NCI-H187 (cell line): ENCODE measurements at regions not wholly inside any gene's neighbourhood (a gene's known extent, or its start where the extent isn't known, plus 50 kb on each side); places are given as distances from the start of the nearest gene placed in this dataset.

ENCODE experiments used
- DNase-seq, 2 experiments: peaks; one replicate each; lab custom pipeline; 2025; lab: John Stamatoyannopoulos, UW

DNA sequence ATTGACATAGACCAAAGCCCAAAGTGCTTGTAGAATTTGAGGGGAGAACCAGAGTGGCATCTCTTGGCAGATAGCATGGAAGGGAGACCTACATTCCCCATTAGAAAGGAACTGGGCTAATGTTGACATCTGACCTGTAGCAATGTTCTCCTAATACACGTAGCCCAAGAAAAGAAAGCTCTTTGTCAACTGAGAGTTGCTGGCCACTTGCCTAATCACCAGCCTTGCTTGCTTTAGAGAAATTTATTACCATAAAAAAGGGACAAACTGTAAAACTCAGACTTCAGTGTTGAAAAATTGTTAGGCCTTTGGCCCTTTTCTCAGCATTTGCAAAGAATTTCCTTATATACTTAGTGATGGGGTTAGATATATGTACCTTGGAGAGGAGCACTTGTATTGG, 777.5 kb downstream of the MAFB start:
- DNase-seq = no peak

DNA sequence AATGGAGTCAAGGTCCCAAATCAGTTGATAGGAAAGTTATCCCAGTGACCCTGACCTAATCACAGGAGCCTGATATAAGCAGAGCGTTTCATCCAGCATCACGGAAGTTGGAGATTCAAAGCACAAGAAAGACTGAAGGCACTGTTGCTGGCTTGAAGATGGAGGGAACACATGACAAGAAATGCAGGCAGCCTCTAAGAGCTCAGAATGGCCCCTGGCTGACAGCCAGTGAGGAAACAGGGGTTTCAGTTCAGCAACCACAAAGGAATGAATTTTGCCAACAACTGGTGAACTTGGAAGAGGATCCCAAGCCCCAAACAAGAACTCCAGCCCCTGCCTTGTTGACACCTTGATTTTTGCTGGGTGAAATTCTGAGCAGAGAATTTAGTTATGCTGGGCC, 778.5 kb downstream of the MAFB start:
- no peak for DNase-seq

DNA sequence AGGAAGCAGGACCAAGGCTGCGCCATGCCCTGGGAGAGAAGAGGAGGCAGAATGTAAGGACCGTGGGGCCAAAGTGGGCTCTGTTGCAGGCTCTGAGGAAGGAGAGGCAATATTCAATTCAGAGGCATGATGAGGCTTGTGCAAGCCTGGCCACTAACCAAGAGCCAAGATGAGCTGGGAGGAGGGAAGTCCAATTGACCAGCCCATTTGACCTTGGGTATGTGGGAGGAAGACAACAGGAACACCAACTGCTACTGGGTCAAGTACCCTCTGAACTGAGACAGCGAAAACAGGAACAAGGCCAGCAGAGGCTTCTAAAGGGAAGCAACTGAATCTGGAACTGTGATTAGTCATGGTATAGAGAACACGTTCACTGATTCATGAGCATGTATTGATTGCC, 779.6 kb downstream of the MAFB start:
- no peak for DNase-seq

- no peak for DNase-seq
Measured at GRCh38 chr20:39904476-39905112, 784.4 kb downstream of the MAFB start.

DNA sequence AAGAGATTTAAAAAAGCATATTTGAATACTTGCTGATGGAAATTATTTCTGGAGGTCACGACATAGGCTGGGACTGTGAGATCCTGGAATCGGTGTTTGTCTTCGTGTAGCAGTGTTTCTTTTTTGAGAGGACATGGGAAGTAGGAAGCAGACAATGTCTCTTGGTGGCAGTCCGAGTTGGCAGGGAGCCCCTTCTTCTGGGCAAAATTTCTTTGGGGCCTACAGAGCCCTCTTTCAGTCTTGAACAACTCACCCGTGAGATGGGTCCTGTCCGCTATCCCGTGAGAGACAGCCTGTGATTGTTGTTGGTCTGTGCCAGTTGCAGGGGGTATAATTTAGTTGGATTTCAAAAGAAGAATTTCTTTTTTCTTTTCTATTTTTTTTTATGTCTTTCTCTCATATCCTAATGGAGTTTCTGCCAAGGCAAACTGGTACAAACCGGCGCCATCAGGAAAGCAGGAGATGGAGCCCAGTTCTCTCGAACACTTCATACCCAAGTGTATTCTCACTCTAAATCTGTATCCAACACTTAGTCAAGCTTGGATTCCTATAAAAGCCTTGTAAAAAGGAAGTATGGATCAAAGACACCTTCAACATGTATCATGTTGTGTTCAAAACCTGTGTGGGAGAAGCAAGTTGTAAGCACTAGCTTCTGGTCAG, 785.1 kb downstream of the MAFB start:
- DNase-seq = no peak

DNA sequence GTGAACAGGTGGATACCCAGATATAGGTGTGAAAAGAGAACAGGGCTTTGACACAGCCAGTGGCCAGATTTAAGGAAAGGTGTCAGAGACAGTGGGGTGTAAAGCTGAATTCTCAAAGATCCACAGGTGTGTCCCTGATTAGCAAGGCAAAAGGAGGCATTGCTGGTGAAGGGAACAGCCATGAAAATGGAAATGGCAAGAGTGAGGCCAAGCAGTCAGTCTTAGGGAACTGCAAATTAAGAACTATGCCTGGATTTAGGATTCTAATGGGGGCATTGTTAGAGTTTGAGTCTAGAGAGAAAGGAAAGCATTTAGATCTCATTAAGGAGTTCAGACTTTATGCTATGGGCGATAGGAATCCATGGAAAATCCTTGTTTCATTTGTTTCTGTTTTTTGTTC, 789.2 kb downstream of the MAFB start:
- DNase-seq = no peak

DNA sequence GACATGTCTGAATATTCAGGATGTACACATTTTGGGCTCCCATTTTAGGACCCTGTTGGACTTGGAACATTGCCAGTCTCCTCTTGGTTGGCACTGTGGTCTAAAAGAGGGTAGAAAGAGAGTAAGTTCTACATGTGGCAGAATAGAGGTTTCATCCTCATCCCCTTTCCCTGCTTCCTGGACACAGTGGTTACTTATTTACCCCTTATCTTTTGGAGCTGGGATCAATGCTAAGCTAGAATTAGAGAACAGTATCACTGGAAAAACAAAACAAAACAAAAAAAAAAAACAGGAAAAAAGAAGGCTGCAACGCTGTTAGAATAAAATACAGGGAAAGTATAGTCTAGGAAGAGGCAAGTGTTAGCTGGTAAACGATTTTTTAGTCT, 790.6 kb downstream of the MAFB start:
- no peak for DNase-seq

GRCh38 chr20:39897781-39898466, 791.1 kb downstream of the MAFB start:
- no peak for DNase-seq

DNA sequence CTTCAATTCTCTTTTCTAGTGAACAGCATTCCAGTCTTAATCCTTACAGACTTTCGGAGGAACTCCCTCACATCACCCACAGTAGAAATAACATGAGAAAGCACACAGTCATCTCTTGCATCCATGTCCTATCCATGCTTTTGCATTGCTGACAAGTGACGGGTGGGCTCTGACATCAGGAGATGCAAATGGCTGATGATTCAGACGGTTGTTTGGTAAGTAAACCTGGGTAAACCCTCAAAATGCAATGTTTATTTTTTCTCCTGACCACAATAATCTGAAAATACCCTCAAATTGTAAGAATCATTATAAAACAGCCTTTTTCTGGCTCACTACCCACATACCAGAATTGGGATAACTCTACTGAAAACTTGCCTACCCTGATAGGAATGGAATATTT, 792.0 kb downstream of the MAFB start:
- no peak for DNase-seq

- DNase-seq = no peak
Measured at GRCh38 chr20:39894067-39894466, 795.0 kb downstream of the MAFB start.

- no peak for DNase-seq
Measured at GRCh38 chr20:39893003-39893685, 795.9 kb downstream of the MAFB start.

GRCh38 chr20:39890697-39891096, 798.3 kb downstream of the MAFB start:
- no peak for DNase-seq

DNA sequence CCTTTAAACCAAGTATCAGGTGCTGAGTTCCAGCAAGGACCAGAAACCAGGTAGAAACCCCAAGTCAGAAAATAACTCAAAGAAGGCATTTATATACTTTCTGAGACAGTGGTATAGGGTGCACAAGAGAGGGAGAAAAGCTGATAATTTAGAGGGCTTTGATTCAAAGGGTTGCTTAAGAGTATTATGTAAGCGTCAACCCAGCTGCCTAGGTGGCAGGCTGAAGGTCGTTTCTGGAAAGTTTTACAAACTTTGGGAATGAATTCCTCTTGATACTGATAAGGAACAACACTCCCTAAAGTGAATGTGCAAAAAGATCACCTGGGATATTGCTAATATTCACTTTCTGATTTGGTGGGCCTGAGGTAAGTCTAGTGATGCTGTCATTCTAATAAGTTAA, 800.7 kb downstream of the MAFB start:
- no peak for DNase-seq

DNA sequence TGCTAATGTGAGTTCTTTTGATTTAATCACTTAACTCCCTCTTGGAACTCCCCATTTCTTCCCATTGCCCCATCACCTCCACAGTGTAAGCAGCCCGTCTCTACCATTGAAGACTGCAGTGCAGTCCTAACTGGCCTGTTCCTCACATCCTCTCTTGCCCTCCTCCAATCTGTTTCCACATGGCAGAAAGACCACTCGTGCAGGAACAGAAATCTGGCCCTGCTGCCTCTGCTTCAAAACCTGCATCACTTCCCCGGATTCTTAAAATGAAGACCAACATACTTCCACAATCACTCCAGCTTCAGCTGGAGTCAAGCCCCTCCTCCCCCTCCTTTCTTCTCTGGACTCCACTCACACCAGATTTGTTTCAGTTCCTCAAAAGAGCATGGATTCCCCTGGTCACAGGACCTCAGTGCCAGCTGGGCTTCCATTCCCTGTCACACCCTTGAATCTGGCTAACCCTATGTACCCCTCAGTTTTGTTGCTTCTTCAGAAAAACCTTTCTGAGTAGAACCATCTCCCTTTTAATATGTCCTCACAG, 802.3 kb downstream of the MAFB start:
- DNase-seq = no peak

- no peak for DNase-seq
Measured at GRCh38 chr20:39885975-39886649, 802.9 kb downstream of the MAFB start.

- no peak for DNase-seq
Measured at GRCh38 chr20:39882806-39883205, 806.2 kb downstream of the MAFB start.

- DNase-seq = no peak
Measured at GRCh38 chr20:39880890-39881289, 808.1 kb downstream of the MAFB start.

DNA sequence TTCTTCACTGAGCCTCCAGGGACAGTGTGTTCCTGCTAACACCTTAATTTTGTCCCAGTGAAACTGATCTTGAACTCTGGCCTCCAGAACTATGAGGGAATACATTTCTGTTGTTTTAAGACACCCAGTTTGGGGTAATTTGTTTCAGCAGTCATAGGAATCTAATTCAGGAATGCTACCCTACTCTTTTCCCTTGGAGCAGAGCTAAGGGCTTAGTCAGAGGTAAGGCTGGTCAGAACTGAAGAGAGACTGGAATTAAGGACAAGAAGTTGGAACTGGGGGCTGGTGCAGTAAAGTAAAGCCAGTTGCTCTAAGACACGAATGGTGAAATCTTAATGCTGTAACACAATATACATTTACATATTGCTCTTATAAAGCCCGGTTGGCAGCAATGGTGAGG, 809.7 kb downstream of the MAFB start:
- no peak for DNase-seq

- no peak for DNase-seq
Measured at GRCh38 chr20:39878809-39879208, 810.2 kb downstream of the MAFB start.

DNA sequence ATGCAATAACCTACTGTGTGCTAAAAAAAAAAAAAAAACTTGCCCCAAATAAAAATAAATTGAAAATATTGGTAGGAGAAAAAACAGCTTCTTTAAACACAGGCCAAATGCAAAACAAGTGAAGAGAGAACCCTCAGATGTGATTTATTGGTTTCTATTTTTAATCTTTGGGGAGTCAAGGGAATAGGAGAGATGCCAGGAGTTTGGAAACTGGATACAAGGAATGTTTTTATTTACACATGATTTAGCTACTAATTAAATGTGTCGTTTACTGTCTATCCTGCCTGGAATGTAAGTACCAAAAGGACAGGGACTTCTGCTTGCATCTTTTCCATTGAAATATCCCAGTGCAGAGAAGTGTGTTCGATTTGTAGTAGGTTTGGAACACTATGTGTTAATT, 810.7 kb downstream of the MAFB start:
- no peak for DNase-seq

GRCh38 chr20:39877788-39878187, 811.2 kb downstream of the MAFB start:
- no peak for DNase-seq

- DNase-seq = peak; percentile 51 to 55
Measured at GRCh38 chr20:39876976-39877635, 811.9 kb downstream of the MAFB start.
